ENCODE measurements at regions not wholly inside any gene's neighbourhood (a gene's known extent, or its start where the extent isn't known, plus 50 kb on each side); places are given as distances from the start of the nearest gene placed in this dataset.

- TF ChIP-seq CTCF (IDR thresholded peaks at IDR 0.05) (no peak), EZH2 (IDR thresholded peaks at IDR 0.05; ENCODE audit: borderline replicate concordance, insufficient read depth, low read depth, low read length, poor library complexity, severe bottlenecking) (no peak)
Observed at GRCh38 chr2:58917596-58917995, 676.5 kb upstream of the FANCL start.
